ENCODE measurements at regions not wholly inside any gene's neighbourhood (a gene's known extent, or its start where the extent isn't known, plus 50 kb on each side); places are given as distances from the start of the nearest gene placed in this dataset.

DNA sequence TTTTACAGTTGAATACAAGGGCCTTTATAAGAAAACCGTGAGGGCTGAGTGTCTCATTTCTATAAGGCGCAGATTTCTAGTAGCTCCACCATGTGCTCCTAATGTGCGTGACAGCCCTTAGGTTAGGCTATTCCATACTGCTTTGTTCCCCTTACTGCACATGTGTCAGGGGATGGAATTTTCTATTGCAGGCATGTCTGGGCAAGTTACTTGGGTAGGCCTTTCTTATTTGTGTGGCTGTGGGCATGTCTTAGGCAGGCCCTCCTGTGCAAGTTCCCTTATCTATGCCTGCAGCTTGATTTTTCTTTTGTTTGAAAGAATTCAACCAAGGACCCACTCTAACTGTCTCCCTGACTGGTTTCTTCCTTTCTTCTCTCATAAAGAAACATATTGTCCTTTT is 434.2 kb upstream of the CNTN3 start:
- DNase-seq (ENCODE audit: extremely low spot score): no peak
- Histone ChIP-seq H3K4me3 (no peak overlapping the region), H3K36me3 (no peaks in the 10 kb centered on the region), H3K9me3 (no peaks in the 10 kb centered on the region), H3K4me1 (no peaks in the 10 kb centered on the region), H3K27me3 (no peaks in the 10 kb centered on the region), H3K27ac (replicated peaks in 1 of 4) (no peak overlapping the region)
- 63% methylated on average over 3 of the region's 3 CpGs for WGBS
- TF ChIP-seq POLR2A (IDR thresholded peaks at IDR 0.05; ENCODE audit: low read depth): no peak
- TF ChIP-seq, protein P1, sequence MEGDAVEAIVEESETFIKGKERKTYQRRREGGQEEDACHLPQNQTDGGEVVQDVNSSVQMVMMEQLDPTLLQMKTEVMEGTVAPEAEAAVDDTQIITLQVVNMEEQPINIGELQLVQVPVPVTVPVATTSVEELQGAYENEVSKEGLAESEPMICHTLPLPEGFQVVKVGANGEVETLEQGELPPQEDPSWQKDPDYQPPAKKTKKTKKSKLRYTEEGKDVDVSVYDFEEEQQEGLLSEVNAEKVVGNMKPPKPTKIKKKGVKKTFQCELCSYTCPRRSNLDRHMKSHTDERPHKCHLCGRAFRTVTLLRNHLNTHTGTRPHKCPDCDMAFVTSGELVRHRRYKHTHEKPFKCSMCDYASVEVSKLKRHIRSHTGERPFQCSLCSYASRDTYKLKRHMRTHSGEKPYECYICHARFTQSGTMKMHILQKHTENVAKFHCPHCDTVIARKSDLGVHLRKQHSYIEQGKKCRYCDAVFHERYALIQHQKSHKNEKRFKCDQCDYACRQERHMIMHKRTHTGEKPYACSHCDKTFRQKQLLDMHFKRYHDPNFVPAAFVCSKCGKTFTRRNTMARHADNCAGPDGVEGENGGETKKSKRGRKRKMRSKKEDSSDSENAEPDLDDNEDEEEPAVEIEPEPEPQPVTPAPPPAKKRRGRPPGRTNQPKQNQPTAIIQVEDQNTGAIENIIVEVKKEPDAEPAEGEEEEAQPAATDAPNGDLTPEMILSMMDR (IDR thresholded peaks at IDR 0.05): no peak
- no peak for TF ChIP-seq POLR2AphosphoS5 (IDR thresholded peaks at IDR 0.05)
- no peak for TF ChIP-seq EP300 (IDR thresholded peaks at IDR 0.05)
- intact Hi-C loops (cut with DNase I): no loop called here

DNA sequence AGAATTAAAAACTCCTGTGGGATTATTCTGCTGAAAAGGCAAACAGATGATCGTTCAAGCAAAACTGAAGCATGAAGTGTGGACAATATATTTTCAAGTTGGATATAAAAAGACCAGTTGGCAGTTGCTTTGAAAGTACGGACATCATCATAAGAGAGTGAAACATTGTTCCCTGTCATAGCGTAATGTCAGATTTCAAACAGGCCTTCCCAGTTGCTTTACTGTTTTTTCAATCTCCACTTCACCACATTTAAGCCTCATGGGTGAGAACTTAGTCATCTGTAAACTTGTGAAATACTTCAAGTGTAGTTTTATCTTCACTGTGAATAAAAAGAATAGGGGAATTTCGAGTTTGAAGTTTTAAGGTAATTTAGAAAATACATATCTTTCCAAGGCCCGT is 435.1 kb upstream of the CNTN3 start:
- no peaks in the 10 kb centered on the region for H3K9me3 ChIP-seq
- H3K36me3 ChIP-seq: no peaks in the 10 kb centered on the region
- DNase-seq (ENCODE audit: extremely low spot score): no peak
- H3K4me1 ChIP-seq: no peaks in the 10 kb centered on the region
- no peak overlapping the region for H3K27ac ChIP-seq (replicated peaks in 1 of 4)
- H3K4me3 ChIP-seq: no peak overlapping the region
- no peaks in the 10 kb centered on the region for H3K27me3 ChIP-seq
- TF ChIP-seq, protein P1 (IDR thresholded peaks at IDR 0.05): no peak
- no peak for TF ChIP-seq POLR2A (IDR thresholded peaks at IDR 0.05; ENCODE audit: low read depth)
- no peak for TF ChIP-seq EP300 (IDR thresholded peaks at IDR 0.05)
- TF ChIP-seq POLR2AphosphoS5 (IDR thresholded peaks at IDR 0.05): no peak
- 73% methylated on average over 5 of the region's 5 CpGs for WGBS
- intact Hi-C loops (cut with DNase I): no loop called here

DNA sequence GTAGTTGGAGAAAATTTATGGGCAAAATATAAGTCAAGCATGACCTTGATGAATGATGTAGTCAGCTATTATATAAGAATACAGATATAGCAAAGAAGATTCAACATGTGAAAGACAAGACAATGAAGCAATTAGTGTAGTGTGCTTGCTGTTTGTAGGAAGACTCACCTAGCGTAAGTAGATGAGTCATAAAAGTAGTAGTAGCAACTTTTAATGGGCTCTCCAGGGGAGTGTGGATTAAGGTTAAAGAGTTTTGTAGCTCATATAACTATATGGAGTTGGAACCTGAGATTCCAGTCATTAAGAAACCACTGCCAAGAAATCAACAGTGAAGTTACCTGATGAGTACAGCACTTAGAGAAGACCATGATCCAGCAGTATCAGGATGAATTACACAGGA is 444.7 kb upstream of the CNTN3 start:
- 86% methylated on average over 1 of the region's 1 CpG for WGBS
- no peaks in the 10 kb centered on the region for H3K27me3 ChIP-seq
- H3K4me3 ChIP-seq: no peak overlapping the region
- H3K4me1 ChIP-seq: no peaks in the 10 kb centered on the region
- no peaks in the 10 kb centered on the region for H3K9me3 ChIP-seq
- no peak overlapping the region for H3K27ac ChIP-seq (replicated peaks in 1 of 4)
- no peak for DNase-seq (ENCODE audit: extremely low spot score)
- intact Hi-C loops (cut with DNase I): no loop called here
- H3K36me3 ChIP-seq: no peaks in the 10 kb centered on the region
- no peak for TF ChIP-seq POLR2A (IDR thresholded peaks at IDR 0.05; ENCODE audit: low read depth)
- TF ChIP-seq, protein P1 (IDR thresholded peaks at IDR 0.05): no peak
- no peak for TF ChIP-seq EP300 (IDR thresholded peaks at IDR 0.05)
- TF ChIP-seq POLR2AphosphoS5 (IDR thresholded peaks at IDR 0.05): no peak

DNA sequence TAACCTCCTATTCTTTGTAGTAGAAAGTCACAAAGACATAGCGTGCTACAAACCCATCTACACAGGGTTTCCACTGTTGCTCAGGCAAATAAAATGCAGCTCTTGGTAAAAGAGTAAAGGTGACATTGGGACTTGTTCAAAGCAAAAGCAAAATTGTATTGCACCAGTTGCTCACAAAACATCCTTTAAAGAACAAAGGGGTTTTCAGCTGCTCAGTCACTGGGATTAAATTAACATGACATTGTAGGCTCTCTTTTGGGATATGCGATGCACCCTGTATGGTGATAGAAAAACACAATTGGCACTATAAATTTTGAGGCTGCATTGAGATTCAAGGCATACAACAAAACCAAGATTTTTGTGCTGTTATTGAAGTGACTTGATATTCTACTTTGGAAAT is 447.3 kb upstream of the CNTN3 start:
- WGBS: 93% methylated on average over 2 of the region's 2 CpGs
- no peak for DNase-seq (ENCODE audit: extremely low spot score)
- H3K27ac ChIP-seq (replicated peaks in 1 of 4): no peak overlapping the region
- intact Hi-C loops (cut with DNase I): no loop called here
- H3K9me3 ChIP-seq: no peaks in the 10 kb centered on the region
- H3K4me3 ChIP-seq: no peak overlapping the region
- TF ChIP-seq POLR2AphosphoS5 (IDR thresholded peaks at IDR 0.05) (no peak), EP300 (IDR thresholded peaks at IDR 0.05) (no peak), POLR2A (IDR thresholded peaks at IDR 0.05; ENCODE audit: low read depth) (no peak)
- TF ChIP-seq, protein P1 (IDR thresholded peaks at IDR 0.05): no peak
- H3K36me3 ChIP-seq: no peaks in the 10 kb centered on the region
- no peaks in the 10 kb centered on the region for H3K4me1 ChIP-seq
- H3K27me3 ChIP-seq: no peaks in the 10 kb centered on the region

DNA sequence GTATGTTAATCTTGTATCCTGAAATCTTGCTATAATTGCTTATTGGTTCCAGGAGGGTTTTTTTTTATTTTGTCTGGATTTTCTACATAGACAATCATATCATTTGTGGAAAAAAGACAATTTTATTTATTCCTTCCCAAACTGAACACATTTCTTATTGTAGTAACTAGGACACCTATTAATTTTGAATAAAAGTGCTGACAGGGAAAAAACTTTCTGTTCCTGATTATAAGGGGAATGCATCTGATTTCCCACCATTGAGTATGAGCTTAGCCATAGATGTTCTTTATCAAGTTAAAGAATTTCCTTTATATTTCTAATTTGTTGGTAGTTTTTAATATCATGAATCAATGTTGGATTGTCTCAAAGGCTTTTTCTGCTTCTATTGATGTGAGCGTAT is 460.7 kb upstream of the CNTN3 start:
- TF ChIP-seq, protein P1 (IDR thresholded peaks at IDR 0.05): no peak
- TF ChIP-seq POLR2A (IDR thresholded peaks at IDR 0.05; ENCODE audit: low read depth): no peak
- no peak for TF ChIP-seq POLR2AphosphoS5 (IDR thresholded peaks at IDR 0.05)
- no peak for TF ChIP-seq EP300 (IDR thresholded peaks at IDR 0.05)

More for the DNA sequence above, 460.7 kb upstream of the CNTN3 start:
- intact Hi-C loops (cut with DNase I): no loop called here
- Histone ChIP-seq H3K4me3 (no peak overlapping the region), H3K27me3 (no peaks in the 10 kb centered on the region), H3K27ac (replicated peaks in 1 of 4) (no peak overlapping the region), H3K36me3 (no peaks in the 10 kb centered on the region), H3K4me1 (no peaks in the 10 kb centered on the region), H3K9me3 (peaks cover 0 to 8% (median 0%) of the 10 kb centered on the region in 4 donors)
- WGBS: 96% methylated on average over 1 of the region's 1 CpG
- DNase-seq (ENCODE audit: extremely low spot score): no peak

All from esophagus muscularis mucosa (tissue), 4 donors.